ENCODE measurements at regions not wholly inside any gene's neighbourhood (a gene's known extent, or its start where the extent isn't known, plus 50 kb on each side); places are given as distances from the start of the nearest gene placed in this dataset.

- POLR2A ChIA-PET, result no interaction called here
- no peaks in the 10 kb centered on the region for H3K27me3 Mint-ChIP-seq
- H3K9me3 Mint-ChIP-seq, result peaks cover 3% of the 10 kb centered on the region
- H3K4me1 Mint-ChIP-seq, result no peaks in the 10 kb centered on the region
- DNase-seq, result no peak
- no peaks in the 10 kb centered on the region for H3K36me3 Mint-ChIP-seq (ENCODE audit: low read depth)
- no peak overlapping the region for H3K4me3 Mint-ChIP-seq
- no peak for TF ChIP-seq CTCF (IDR thresholded peaks at IDR 0.05)
- intact Hi-C loops (cut with micrococcal nuclease), result no loop called here
- no peak overlapping the region for H3K27ac Mint-ChIP-seq
- ATAC-seq (ENCODE audit: low read depth), result no peak
- CTCF ChIA-PET, result no interaction called here
These were observed 401.8 kb downstream of the PRDM5 start for GRCh38 chr4:120520761-120521160.

GRCh38 chr4:120517966-120518365 lies 404.6 kb downstream of the PRDM5 start:
- Mint-ChIP-seq H3K4me3 (no peak overlapping the region), H3K9me3 (peaks cover 5% of the 10 kb centered on the region), H3K27ac (no peak overlapping the region), H3K4me1 (no peaks in the 10 kb centered on the region), H3K36me3 (ENCODE audit: low read depth) (no peaks in the 10 kb centered on the region), H3K27me3 (no peaks in the 10 kb centered on the region)
- DNase-seq, result no peak
- intact Hi-C loops (cut with micrococcal nuclease), result no loop called here
- POLR2A ChIA-PET, result no interaction called here
- CTCF ChIA-PET, result no interaction called here
- ATAC-seq (ENCODE audit: low read depth), result no peak
- no peak for TF ChIP-seq CTCF (IDR thresholded peaks at IDR 0.05)

- intact Hi-C loops (cut with micrococcal nuclease), result no loop called here
- H3K27ac Mint-ChIP-seq, result no peak overlapping the region
- DNase-seq (no peak), ATAC-seq (ENCODE audit: low read depth) (no peak)
- H3K27me3 Mint-ChIP-seq, result no peaks in the 10 kb centered on the region
- no peaks in the 10 kb centered on the region for H3K36me3 Mint-ChIP-seq (ENCODE audit: low read depth)
- H3K9me3 Mint-ChIP-seq, result peaks cover 10% of the 10 kb centered on the region
- H3K4me1 Mint-ChIP-seq, result no peaks in the 10 kb centered on the region
- TF ChIP-seq CTCF (IDR thresholded peaks at IDR 0.05), result no peak
- POLR2A ChIA-PET, result no interaction called here
- CTCF ChIA-PET, result no interaction called here
- H3K4me3 Mint-ChIP-seq, result no peak overlapping the region
These were observed 412.8 kb downstream of the PRDM5 start for GRCh38 chr4:120509719-120510118.

GRCh38 chr4:120509222-120509621 lies 413.3 kb downstream of the PRDM5 start:
- Mint-ChIP-seq H3K27ac (no peak overlapping the region), H3K4me1 (no peaks in the 10 kb centered on the region), H3K9me3 (peaks cover 8% of the 10 kb centered on the region), H3K36me3 (ENCODE audit: low read depth) (no peaks in the 10 kb centered on the region), H3K27me3 (no peaks in the 10 kb centered on the region), H3K4me3 (no peak overlapping the region)
- ATAC-seq (ENCODE audit: low read depth) (no peak), DNase-seq (no peak)
- TF ChIP-seq CTCF (IDR thresholded peaks at IDR 0.05), result no peak
- ChIA-PET CTCF (no interaction called here), POLR2A (no interaction called here)
- intact Hi-C loops (cut with micrococcal nuclease), result no loop called here

- Mint-ChIP-seq H3K4me1 (no peaks in the 10 kb centered on the region), H3K27me3 (no peaks in the 10 kb centered on the region), H3K4me3 (no peak overlapping the region), H3K9me3 (peaks cover 10% of the 10 kb centered on the region), H3K36me3 (ENCODE audit: low read depth) (no peaks in the 10 kb centered on the region), H3K27ac (no peak overlapping the region)
- ATAC-seq (ENCODE audit: low read depth) (no peak), DNase-seq (no peak)
- POLR2A ChIA-PET, result no interaction called here
- CTCF ChIA-PET, result no interaction called here
- TF ChIP-seq CTCF (IDR thresholded peaks at IDR 0.05), result no peak
- intact Hi-C loops (cut with micrococcal nuclease), result no loop called here
These were observed 414.5 kb downstream of the PRDM5 start for GRCh38 chr4:120508036-120508435.

Measured in activated B cell treated with CpG ODN at 0.5 μM for 24 hours (primary cell).